Activated CD4-positive, alpha-beta T cell treated with anti-CD3 and anti-CD28 coated beads for 36 hours (primary cell): ENCODE measurements at regions not wholly inside any gene's neighbourhood (a gene's known extent, or its start where the extent isn't known, plus 50 kb on each side); places are given as distances from the start of the nearest gene placed in this dataset.

Source experiments
- ATAC-seq: fragments of 200-7000 bp; cut with Tn5 transposase; one replicate; pipeline ENCODE4 v1.10.0; 2021; ENCODE audit warnings: mild to moderate bottlenecking, moderate library complexity
- CTCF ChIA-PET: fragments of 350-600 bp; sonication (Branson Sonifier 250); formaldehyde crosslinking; loops from one replicate; lab custom pipeline; 2021; ENCODE audit warnings: antibody characterized with exemption; lab: Charles Lee
- POLR2A ChIA-PET: fragments of 350-600 bp; sonication (Branson Sonifier 250); formaldehyde crosslinking; loops from one replicate; lab custom pipeline; 2021; ENCODE audit warnings: antibody characterized with exemption, inconsistent platforms; lab: Charles Lee
- DNase-seq: peaks from one replicate; pipeline ENCODE4 v3.0.0-alpha.2; 2020
- H3K27ac Mint-ChIP-seq: one replicate; pipeline ENCODE4 v1.8.0; 2021; ENCODE audit warnings: mixed read lengths
- H3K27me3 Mint-ChIP-seq: one replicate; pipeline ENCODE4 v1.8.0; 2021; ENCODE audit warnings: mixed read lengths
- H3K36me3 Mint-ChIP-seq: one replicate; pipeline ENCODE4 v1.8.0; 2021; ENCODE audit warnings: low read depth, mixed read lengths
- H3K4me1 Mint-ChIP-seq: one replicate; pipeline ENCODE4 v1.8.0; 2021; ENCODE audit warnings: mixed read lengths
- H3K4me3 Mint-ChIP-seq: one replicate; pipeline ENCODE4 v1.8.0; 2021; ENCODE audit warnings: mild to moderate bottlenecking, moderate library complexity, mixed read lengths
- H3K9me3 Mint-ChIP-seq: one replicate; pipeline ENCODE4 v1.8.0; 2021; ENCODE audit warnings: low read depth, mixed read lengths
- intact Hi-C, 2 experiments: fragments of 100-400 bp; cut with DNase I in 1 of 2; cut with micrococcal nuclease in 1 of 2; formaldehyde crosslinking; loops; one replicate each; pipeline versions ENCODE4 v1.14.2 to v1.15.1; 2022 to 2024; cut with DNase I, micrococcal nuclease

DNA sequence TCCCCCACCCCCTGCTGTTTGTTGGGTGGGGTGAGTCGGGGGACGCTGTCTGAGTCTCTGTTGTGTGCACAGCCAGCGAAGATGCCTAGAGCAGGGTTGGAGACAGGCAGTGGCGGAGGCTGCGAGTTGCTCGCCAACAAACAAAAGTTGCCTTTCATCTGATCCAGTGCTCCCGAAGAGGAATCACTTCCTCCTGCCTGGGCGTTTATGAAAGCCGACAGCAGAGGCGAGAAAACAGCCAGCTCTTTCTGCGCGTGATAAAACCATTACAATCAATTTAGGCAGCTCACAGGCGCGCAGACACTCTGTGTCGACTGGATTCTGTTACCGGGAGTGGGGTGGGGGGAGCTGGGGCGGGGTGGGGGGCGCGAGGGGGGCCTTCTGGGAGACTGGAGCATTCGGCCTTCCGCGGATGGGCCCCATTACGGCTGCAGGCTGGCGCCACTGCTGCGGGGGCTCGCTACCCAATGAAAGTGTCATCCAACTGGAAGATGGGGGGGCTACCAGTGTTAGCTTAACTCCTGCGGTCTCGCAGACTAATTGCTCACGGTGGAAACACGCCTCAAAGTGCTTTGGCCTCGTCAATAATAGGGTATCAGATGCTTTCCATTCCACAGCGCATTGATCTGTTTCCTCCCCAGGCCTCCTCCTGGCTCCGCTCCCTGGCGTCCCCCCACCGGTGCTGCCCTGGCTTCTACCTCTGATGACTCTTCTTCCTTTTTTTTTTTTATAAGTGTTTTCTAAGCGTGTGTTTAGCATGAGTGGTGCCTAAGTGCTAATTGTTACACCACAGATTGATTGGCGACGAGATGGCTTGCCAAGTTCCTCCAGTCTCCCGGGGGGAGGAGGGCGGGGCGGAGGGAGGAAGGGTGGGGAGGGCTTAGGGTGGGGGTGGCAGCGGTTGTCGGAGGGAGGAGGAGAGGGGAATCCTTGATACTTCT is 678.4 kb downstream of the MED13L start:
- CTCF ChIA-PET: no interaction called here
- ATAC-seq: no peak
- Mint-ChIP-seq H3K4me1 (no peaks in the 10 kb centered on the region), H3K36me3 (no peaks in the 10 kb centered on the region), H3K9me3 (peaks cover 3% of the 10 kb centered on the region), H3K4me3 (no peak overlapping the region), H3K27ac (no peak overlapping the region), H3K27me3 (peaks cover 20% of the 10 kb centered on the region)
- intact Hi-C loops: no loop called here
- no peak for DNase-seq
- POLR2A ChIA-PET: no interaction called here

DNA sequence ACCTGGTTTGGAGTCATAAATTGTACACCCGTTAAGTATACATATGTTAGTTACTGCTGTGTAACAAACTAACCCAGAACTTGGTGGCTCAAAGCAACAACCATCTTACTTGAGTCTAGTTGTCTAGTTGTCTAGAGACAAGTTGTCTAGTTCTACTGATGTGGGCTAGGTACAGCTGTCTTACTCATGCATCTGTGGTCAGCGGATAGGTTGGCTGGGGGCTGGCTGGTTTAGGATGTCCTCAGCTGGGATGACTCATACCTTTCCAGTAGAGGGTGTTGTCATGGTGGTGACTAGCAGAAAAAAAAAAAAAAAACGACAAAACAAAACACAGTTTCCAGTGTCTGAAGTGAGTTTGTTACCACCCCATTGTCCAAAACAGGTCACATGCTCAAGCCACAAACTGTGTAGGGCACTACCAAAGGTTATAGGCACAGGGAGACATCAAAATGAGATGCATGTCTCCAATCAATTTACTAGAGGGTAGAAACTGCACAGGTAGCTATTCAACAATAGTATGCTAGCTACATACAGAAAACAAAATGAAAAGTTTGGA is 680.3 kb downstream of the MED13L start:
- DNase-seq: peak; percentile 21
- Mint-ChIP-seq H3K36me3 (no peaks in the 10 kb centered on the region), H3K4me3 (no peak overlapping the region), H3K9me3 (peaks cover 5% of the 10 kb centered on the region), H3K27ac (no peak overlapping the region), H3K4me1 (no peaks in the 10 kb centered on the region), H3K27me3 (peaks cover 20% of the 10 kb centered on the region)
- ATAC-seq: peak; percentile 36
- intact Hi-C loops: no loop called here
- ChIA-PET CTCF (no interaction called here), POLR2A (no interaction called here)

DNA sequence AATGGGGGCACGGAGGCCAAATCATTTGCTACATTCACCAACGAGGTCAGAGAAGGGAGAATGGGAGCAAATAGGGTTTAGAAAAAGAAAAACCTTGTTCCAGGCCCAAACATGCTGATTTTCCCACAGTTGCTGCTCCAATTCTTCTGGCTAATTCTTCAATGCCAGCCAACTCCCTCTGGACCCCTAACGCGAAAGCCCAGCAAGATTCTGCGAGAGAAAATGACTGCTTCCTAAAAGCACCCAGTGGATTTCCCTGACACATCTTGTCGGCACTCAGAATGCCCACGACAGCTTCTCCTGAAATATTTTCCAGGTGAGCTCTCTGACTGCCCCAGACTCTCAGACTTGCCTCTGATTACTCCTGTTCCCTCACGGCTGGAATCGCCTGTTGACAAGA is 689.4 kb downstream of the MED13L start:
- H3K4me3 Mint-ChIP-seq: no peak overlapping the region
- intact Hi-C loops: no loop called here
- DNase-seq (no peak), ATAC-seq (no peak)
- no peaks in the 10 kb centered on the region for H3K4me1 Mint-ChIP-seq
- CTCF ChIA-PET: no interaction called here
- POLR2A ChIA-PET: interaction anchor here (0.5 kb wide), 1 partner anchor 341 kb away, joined by 7 read pairs; no protein-coding TSS in a partner anchor
- H3K27ac Mint-ChIP-seq: no peak overlapping the region
- H3K9me3 Mint-ChIP-seq: peaks cover 15% of the 10 kb centered on the region
- no peaks in the 10 kb centered on the region for H3K27me3 Mint-ChIP-seq
- H3K36me3 Mint-ChIP-seq: no peaks in the 10 kb centered on the region

DNA sequence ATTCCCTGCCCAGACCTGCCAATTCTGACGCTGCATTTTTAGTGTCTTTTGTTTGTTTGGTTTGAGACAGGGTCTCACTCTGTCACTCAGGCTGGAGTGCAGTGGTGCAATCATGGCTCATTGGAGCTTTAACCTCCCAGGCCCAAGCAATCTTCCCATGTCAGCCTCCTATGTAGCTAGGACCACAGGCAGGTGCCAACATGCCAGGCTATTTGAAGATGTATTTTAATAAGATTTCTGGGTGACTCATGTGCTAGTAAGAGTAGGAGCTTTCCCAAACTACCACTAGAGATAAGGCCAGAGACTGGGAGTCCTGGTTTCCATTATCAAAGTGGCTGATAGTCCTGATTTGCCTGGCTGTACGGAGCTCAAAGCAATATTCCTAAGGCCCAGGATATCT is 693.3 kb downstream of the MED13L start:
- Mint-ChIP-seq H3K27me3 (no peaks in the 10 kb centered on the region), H3K36me3 (no peaks in the 10 kb centered on the region), H3K9me3 (peaks cover 14% of the 10 kb centered on the region), H3K4me3 (no peak overlapping the region), H3K27ac (no peak overlapping the region), H3K4me1 (no peaks in the 10 kb centered on the region)
- intact Hi-C loops: no loop called here
- ChIA-PET CTCF (interaction anchor here (0.6 kb wide), 1 partner anchor 34 kb away, joined by 3 read pairs; no protein-coding TSS in a partner anchor), POLR2A (no interaction called here)
- DNase-seq (no peak), ATAC-seq (no peak)

DNA sequence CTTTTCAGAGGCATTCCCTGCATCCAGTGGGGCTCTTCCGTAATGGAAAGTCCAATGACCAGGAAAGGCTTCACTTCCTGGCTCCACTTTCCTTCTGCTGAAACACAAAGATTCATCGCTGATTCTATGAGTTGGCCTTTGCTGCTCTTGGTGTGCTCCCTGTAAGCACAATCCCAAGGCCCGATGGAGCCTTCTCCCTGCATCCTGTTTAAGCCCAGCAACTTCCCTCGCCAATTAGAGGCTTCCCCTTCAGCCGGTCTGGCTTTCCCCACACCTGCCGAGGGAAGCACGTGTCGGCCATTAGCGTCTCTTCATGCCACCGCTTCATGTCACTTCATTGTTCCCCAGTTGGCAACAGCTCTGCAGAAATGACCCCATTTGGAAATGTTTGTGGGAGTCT is 693.9 kb downstream of the MED13L start:
- no peaks in the 10 kb centered on the region for H3K36me3 Mint-ChIP-seq
- H3K27me3 Mint-ChIP-seq: no peaks in the 10 kb centered on the region
- no peak for ATAC-seq
- ChIA-PET CTCF (interaction anchor here (0.6 kb wide), 1 partner anchor 33 kb away, joined by 3 read pairs; no protein-coding TSS in a partner anchor), POLR2A (no interaction called here)
- H3K4me1 Mint-ChIP-seq: no peaks in the 10 kb centered on the region
- no peak overlapping the region for H3K4me3 Mint-ChIP-seq
- no peak for DNase-seq
- H3K9me3 Mint-ChIP-seq: peaks cover 14% of the 10 kb centered on the region
- no peak overlapping the region for H3K27ac Mint-ChIP-seq
- intact Hi-C loops: no loop called here

DNA sequence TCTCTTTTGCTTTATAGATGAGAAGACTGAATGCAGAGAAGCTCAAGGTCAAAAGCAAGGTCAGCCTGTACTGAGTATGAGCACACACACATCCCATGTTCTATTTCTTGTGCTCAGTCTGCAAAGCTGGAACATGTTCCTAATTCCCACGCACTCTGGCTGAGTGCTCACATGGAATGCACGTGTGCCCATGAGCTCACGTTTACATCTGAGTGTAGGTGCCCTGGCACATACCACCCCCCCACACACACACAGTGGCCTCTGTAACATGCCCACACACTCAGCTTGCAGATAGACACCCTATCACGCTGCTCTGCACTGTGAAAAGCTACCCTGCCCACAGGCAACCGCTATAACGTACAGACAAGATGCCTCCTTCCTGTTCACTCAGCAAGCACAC is 700.1 kb downstream of the MED13L start:
- H3K27me3 Mint-ChIP-seq: no peaks in the 10 kb centered on the region
- ChIA-PET POLR2A (no interaction called here), CTCF (no interaction called here)
- no peak overlapping the region for H3K4me3 Mint-ChIP-seq
- H3K4me1 Mint-ChIP-seq: no peaks in the 10 kb centered on the region
- ATAC-seq: no peak
- intact Hi-C loops: no loop called here
- H3K9me3 Mint-ChIP-seq: no peaks in the 10 kb centered on the region
- no peaks in the 10 kb centered on the region for H3K36me3 Mint-ChIP-seq
- no peak overlapping the region for H3K27ac Mint-ChIP-seq
- DNase-seq: no peak

DNA sequence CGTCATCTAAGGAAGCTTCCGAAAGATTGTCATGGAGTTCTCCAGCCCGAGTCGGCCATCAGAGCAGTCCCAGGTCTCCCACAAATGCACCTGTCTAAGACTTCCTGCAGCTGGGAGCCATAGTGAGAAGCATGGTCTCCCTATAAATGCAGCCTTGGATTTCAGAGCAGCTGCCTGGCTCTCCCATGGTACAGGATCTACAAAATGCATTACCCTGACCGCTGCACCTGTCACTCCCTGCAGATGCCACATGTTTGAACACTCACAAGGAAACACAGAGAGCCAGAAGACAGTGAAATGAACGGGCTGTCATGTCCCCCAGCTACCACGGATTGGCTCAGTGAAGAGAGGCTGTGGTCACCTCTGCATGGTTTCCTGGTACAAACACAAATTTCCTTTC is 702.7 kb downstream of the MED13L start:
- intact Hi-C loops: no loop called here
- ATAC-seq (no peak), DNase-seq (no peak)
- Mint-ChIP-seq H3K4me1 (no peaks in the 10 kb centered on the region), H3K4me3 (no peak overlapping the region), H3K9me3 (peaks cover 5% of the 10 kb centered on the region), H3K27ac (no peak overlapping the region), H3K27me3 (no peaks in the 10 kb centered on the region), H3K36me3 (no peaks in the 10 kb centered on the region)
- ChIA-PET POLR2A (no interaction called here), CTCF (no interaction called here)

DNA sequence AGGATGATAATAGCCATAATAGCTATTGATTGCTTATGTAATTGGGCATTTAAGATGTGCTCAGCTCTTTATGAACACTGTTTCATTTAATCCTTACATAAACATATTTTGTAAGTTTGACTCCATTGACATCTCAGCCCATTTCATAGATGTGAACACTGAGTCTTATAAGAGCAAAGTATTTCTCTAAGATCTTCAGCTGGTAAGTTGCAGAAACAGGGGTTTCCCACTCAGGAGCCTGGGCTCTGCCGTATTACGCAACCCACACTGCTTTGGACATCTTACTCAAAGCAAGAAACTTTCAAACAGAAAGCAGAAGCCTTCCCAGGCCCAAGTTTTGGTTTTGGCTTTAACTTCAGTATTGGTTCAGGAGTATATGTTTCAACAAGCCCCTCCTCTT is 705.1 kb downstream of the MED13L start:
- H3K4me3 Mint-ChIP-seq: no peak overlapping the region
- H3K36me3 Mint-ChIP-seq: no peaks in the 10 kb centered on the region
- no peaks in the 10 kb centered on the region for H3K27me3 Mint-ChIP-seq
- no peaks in the 10 kb centered on the region for H3K4me1 Mint-ChIP-seq
- ATAC-seq (no peak), DNase-seq (no peak)
- ChIA-PET POLR2A (no interaction called here), CTCF (no interaction called here)
- H3K9me3 Mint-ChIP-seq: peaks cover 5% of the 10 kb centered on the region
- intact Hi-C loops: no loop called here
- no peak overlapping the region for H3K27ac Mint-ChIP-seq

DNA sequence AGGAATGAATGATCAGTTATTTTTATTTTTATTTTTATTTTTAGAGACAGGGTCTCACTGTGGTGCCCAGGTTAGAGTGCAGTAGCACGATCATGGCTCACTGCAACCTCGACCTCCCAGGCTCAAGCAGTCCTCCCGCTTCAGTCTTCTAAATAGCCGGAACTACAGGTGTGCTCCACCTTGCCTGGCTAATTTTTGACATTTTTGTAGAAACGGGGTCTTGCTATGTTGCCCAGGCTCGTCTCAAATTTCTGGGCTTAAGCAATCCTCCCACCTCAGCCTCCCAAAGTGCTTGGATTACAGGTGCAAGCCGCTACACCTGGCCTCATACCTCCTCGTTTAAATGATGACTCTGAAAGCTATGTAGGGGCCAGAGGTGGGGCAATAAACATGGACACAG is 706.0 kb downstream of the MED13L start:
- Mint-ChIP-seq H3K4me3 (no peak overlapping the region), H3K4me1 (no peaks in the 10 kb centered on the region), H3K27me3 (peaks cover 2% of the 10 kb centered on the region), H3K9me3 (peaks cover 5% of the 10 kb centered on the region), H3K27ac (no peak overlapping the region), H3K36me3 (no peaks in the 10 kb centered on the region)
- POLR2A ChIA-PET: no interaction called here
- intact Hi-C loops: no loop called here
- DNase-seq: no peak
- CTCF ChIA-PET: no interaction called here
- ATAC-seq: no peak

DNA sequence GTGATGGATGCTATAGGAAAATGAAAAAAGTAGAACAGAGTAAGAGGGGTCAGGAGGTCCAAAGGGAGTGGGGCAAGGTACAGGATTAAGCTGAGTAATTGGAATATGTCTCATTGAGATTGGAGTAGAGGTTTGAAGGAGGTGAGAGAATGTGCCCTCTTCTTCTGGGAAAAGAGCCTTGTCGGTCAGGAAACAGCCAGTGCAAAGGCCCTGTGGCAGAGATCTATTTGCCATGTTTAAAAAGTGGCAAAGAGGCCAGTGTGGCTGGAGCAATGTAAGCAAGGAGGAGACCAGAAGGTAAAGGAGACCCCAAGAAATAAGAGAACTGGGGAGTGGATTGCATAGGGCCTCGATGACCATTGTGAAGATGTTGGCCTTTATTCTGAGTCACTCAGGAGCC is 706.5 kb downstream of the MED13L start:
- H3K4me3 Mint-ChIP-seq: no peak overlapping the region
- H3K4me1 Mint-ChIP-seq: no peaks in the 10 kb centered on the region
- ChIA-PET CTCF (no interaction called here), POLR2A (no interaction called here)
- ATAC-seq (no peak), DNase-seq (no peak)
- intact Hi-C loops: no loop called here
- H3K36me3 Mint-ChIP-seq: no peaks in the 10 kb centered on the region
- no peak overlapping the region for H3K27ac Mint-ChIP-seq
- H3K9me3 Mint-ChIP-seq: peaks cover 5% of the 10 kb centered on the region
- H3K27me3 Mint-ChIP-seq: peaks cover 2% of the 10 kb centered on the region

DNA sequence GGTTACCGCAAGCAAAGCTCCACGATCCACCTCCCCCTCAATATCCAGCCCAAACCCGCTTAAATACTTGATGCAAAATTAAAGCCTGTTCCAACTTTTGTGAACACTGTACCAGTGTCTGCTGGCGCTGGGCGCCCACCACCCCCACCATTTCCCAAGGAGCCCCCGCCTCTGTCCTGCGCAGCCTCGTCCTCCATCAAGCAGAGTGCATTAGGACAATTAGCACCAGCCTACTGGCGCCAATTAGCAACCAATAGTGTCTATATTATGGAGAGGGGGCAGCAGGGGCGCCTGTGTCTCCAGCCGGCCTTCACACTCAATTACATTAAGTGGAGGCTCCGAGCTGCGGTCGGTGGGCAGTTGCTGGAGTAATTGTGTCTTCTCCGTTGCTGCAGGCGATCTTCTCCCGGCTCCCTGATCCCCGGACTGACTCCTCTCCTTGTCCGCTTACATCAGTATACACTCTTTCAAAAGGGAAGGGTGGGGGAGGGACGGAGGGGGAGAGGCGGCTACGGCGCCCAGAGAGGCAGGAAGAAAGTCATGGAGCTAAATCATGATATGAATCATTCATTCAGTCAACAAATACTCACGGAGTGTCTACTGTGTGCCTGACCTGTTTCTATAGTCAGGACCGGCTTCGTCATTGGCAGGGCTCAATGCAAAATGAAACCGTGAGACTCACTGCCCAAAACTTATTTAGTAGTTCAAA is 707.3 kb downstream of the MED13L start:
- ATAC-seq (no peak), DNase-seq (no peak)
- H3K36me3 Mint-ChIP-seq: no peaks in the 10 kb centered on the region
- H3K4me1 Mint-ChIP-seq: no peaks in the 10 kb centered on the region
- no peak overlapping the region for H3K27ac Mint-ChIP-seq
- ChIA-PET POLR2A (no interaction called here), CTCF (no interaction called here)
- no peak overlapping the region for H3K4me3 Mint-ChIP-seq
- H3K9me3 Mint-ChIP-seq: peaks cover 5% of the 10 kb centered on the region
- intact Hi-C loops: no loop called here
- H3K27me3 Mint-ChIP-seq: peaks cover 2% of the 10 kb centered on the region
